ENCODE measurements at regions not wholly inside any gene's neighbourhood (a gene's known extent, or its start where the extent isn't known, plus 50 kb on each side); places are given as distances from the start of the nearest gene placed in this dataset.

GRCh38 chr18:38807915-38808314, 1242.3 kb upstream of the CELF4 start:
- H3K4me1 ChIP-seq (ENCODE audit: control insufficient read depth in 4 of 4, insufficient read depth in 4 of 4, low read length in 3 of 4) = no peaks in the 10 kb centered on the region
- 73% methylated on average over 3 of the region's 3 CpGs for WGBS

GRCh38 chr18:38805256-38805655, 1239.7 kb upstream of the CELF4 start:
- no peak for DNase-seq (ENCODE audit: low spot score)
- peaks cover 0 to 3% (median 0%) of the 10 kb centered on the region in 4 donors for H3K9me3 ChIP-seq (ENCODE audit: control insufficient read depth in 4 of 4, low read length in 3 of 4)
- no peak overlapping the region for H3K9ac ChIP-seq (ENCODE audit: low read depth in 1 of 2, low read length in 2 of 2)
- H3K27me3 ChIP-seq (ENCODE audit: control insufficient read depth in 4 of 4, insufficient read depth in 4 of 4, low read length in 3 of 4) = no peaks in the 10 kb centered on the region
- H3K4me3 ChIP-seq (ENCODE audit: low read depth in 1 of 3, low read length in 3 of 3) = no peak overlapping the region
- H3K4me1 ChIP-seq (ENCODE audit: control insufficient read depth in 4 of 4, insufficient read depth in 4 of 4, low read length in 3 of 4) = no peaks in the 10 kb centered on the region
- H3K36me3 ChIP-seq (ENCODE audit: control insufficient read depth in 4 of 4, insufficient read depth in 3 of 4, low read depth in 1 of 4, low read length in 3 of 4) = no peaks in the 10 kb centered on the region
- 46% methylated on average over 1 of the region's 1 CpG for WGBS
- no peak overlapping the region for H3K27ac ChIP-seq (ENCODE audit: low read depth in 1 of 2, low read length in 2 of 2)
- no peak for TF ChIP-seq MAX (IDR thresholded peaks at IDR 0.05)
- TF ChIP-seq TAF1 (conservative IDR thresholded peaks at IDR 0.05) = no peak
- no peak for TF ChIP-seq RXRA (IDR thresholded peaks at IDR 0.05)
- TF ChIP-seq CTCF (IDR thresholded peaks at IDR 0.05; ENCODE audit: low read depth, low read length, missing input control) = no peak
- TF ChIP-seq JUND (IDR thresholded peaks at IDR 0.05) = no peak
- TF ChIP-seq FOXA2 (IDR thresholded peaks at IDR 0.05) = no peak
- TF ChIP-seq RAD21 (IDR thresholded peaks at IDR 0.05) = no peak
- no peak for TF ChIP-seq SP1 (IDR thresholded peaks at IDR 0.05)
- TF ChIP-seq ZBTB33 (IDR thresholded peaks at IDR 0.05) = no peak
- TF ChIP-seq HNF4A (conservative IDR thresholded peaks at IDR 0.05) = no peak
- TF ChIP-seq NR2F2 (IDR thresholded peaks at IDR 0.05) = no peak
- TF ChIP-seq GABPA (IDR thresholded peaks at IDR 0.05 in 1 of 2, conservative IDR thresholded peaks at IDR 0.05 in 1 of 2) = no peak
- no peak for TF ChIP-seq HNF4G (IDR thresholded peaks at IDR 0.05)

More at GRCh38 chr18:38807915-38808314, 1242.3 kb upstream of the CELF4 start:
- H3K36me3 ChIP-seq (ENCODE audit: control insufficient read depth in 4 of 4, insufficient read depth in 3 of 4, low read depth in 1 of 4, low read length in 3 of 4) = no peaks in the 10 kb centered on the region
- H3K9ac ChIP-seq (ENCODE audit: low read depth in 1 of 2, low read length in 2 of 2) = no peak overlapping the region
- no peak for DNase-seq (ENCODE audit: low spot score)
- H3K27ac ChIP-seq (ENCODE audit: low read depth in 1 of 2, low read length in 2 of 2) = no peak overlapping the region
- TF ChIP-seq CTCF (IDR thresholded peaks at IDR 0.05; ENCODE audit: low read depth, low read length, missing input control) (no peak), JUND (IDR thresholded peaks at IDR 0.05) (no peak), MAX (IDR thresholded peaks at IDR 0.05) (no peak), HNF4A (conservative IDR thresholded peaks at IDR 0.05) (no peak), HNF4G (IDR thresholded peaks at IDR 0.05) (no peak), YY1 (IDR thresholded peaks at IDR 0.05) (no peak), FOXA1 (IDR thresholded peaks at IDR 0.05) (no peak), ATF3 (IDR thresholded peaks at IDR 0.05) (no peak), RAD21 (IDR thresholded peaks at IDR 0.05) (no peak), SP1 (IDR thresholded peaks at IDR 0.05) (no peak), TAF1 (conservative IDR thresholded peaks at IDR 0.05) (no peak), ZBTB33 (IDR thresholded peaks at IDR 0.05) (no peak), RXRA (IDR thresholded peaks at IDR 0.05) (no peak), EGR1 (IDR thresholded peaks at IDR 0.05; ENCODE audit: low read depth in 2 of 2) (no peak)
- H3K27me3 ChIP-seq (ENCODE audit: control insufficient read depth in 4 of 4, insufficient read depth in 4 of 4, low read length in 3 of 4) = no peaks in the 10 kb centered on the region
- H3K9me3 ChIP-seq (ENCODE audit: control insufficient read depth in 4 of 4, low read length in 3 of 4) = peaks cover 0 to 3% (median 0%) of the 10 kb centered on the region in 4 donors
- no peak overlapping the region for H3K4me3 ChIP-seq (ENCODE audit: low read depth in 1 of 3, low read length in 3 of 3)

Measured in liver (tissue), 8 donors.